DOHH2 (cell line): ENCODE measurements at regions not wholly inside any gene's neighbourhood (a gene's known extent, or its start where the extent isn't known, plus 50 kb on each side); places are given as distances from the start of the nearest gene placed in this dataset.

Source experiments
- H3F3A ChIP-seq: fragments of 200-600 bp; sonication (generic), shearing (Covaris generic); 2 replicates; pipeline ENCODE4 v1.6.0; 2016; ENCODE audit warnings: antibody characterized with exemption, mild to moderate bottlenecking; ENCODE audit not compliant: control insufficient read depth, insufficient read depth
- H3K27ac ChIP-seq: fragments of 200-600 bp; sonication (generic); 2 replicates; pipeline ENCODE4 v1.5.1; 2014; ENCODE audit warnings: low read depth, mild to moderate bottlenecking, low read length, moderate library complexity
- H3K27me3 ChIP-seq: fragments of 200-600 bp; sonication (generic); 2 replicates; pipeline ENCODE4 v1.6.1; 2014; ENCODE audit warnings: mild to moderate bottlenecking, low read length, mixed read lengths; ENCODE audit not compliant: control insufficient read depth
- H3K36me3 ChIP-seq: fragments of 200-600 bp; sonication (generic); 2 replicates; pipeline ENCODE4 v1.6.1; 2014; ENCODE audit warnings: mild to moderate bottlenecking, low read length, moderate library complexity, mixed read lengths; ENCODE audit not compliant: control insufficient read depth
- H3K4me1 ChIP-seq: fragments of 200-600 bp; sonication (generic); 2 replicates; pipeline ENCODE4 v1.6.1; 2014; ENCODE audit warnings: mild to moderate bottlenecking, low read length, mixed read lengths; ENCODE audit not compliant: control insufficient read depth
- H3K4me2 ChIP-seq: fragments of 200-600 bp; sonication (generic); 2 replicates; pipeline ENCODE4 v1.6.0; 2014; ENCODE audit warnings: mild to moderate bottlenecking, low read length, moderate library complexity
- H3K4me3 ChIP-seq: fragments of 200-600 bp; sonication (generic); 2 replicates; pipeline ENCODE4 v1.5.1; 2014; ENCODE audit warnings: mild to moderate bottlenecking, low read length, mixed read lengths
- H3K79me2 ChIP-seq: fragments of 200-600 bp; sonication (generic); 2 replicates; pipeline ENCODE4 v1.6.1; 2014; ENCODE audit warnings: mild to moderate bottlenecking, low read length, mixed read lengths; ENCODE audit not compliant: control insufficient read depth
- H3K9me2 ChIP-seq: fragments of 200-600 bp; sonication (generic); replicated peaks from 2 replicates; pipeline ENCODE4 v1.6.1; 2014; ENCODE audit warnings: mild to moderate bottlenecking, low read length, mixed read lengths; ENCODE audit not compliant: control insufficient read depth
- H3K9me3 ChIP-seq: fragments of 200-600 bp; sonication (generic); 2 replicates; pipeline ENCODE4 v1.6.1; 2014; ENCODE audit warnings: antibody characterized with exemption, low read length, mixed read lengths; ENCODE audit not compliant: control insufficient read depth, insufficient read depth
- H4K20me1 ChIP-seq: fragments of 200-600 bp; sonication (generic); 2 replicates; pipeline ENCODE4 v1.6.0; 2014; ENCODE audit warnings: low read depth, mild to moderate bottlenecking, antibody characterized with exemption, low read length, moderate library complexity; ENCODE audit not compliant: control insufficient read depth, insufficient read depth
- EZH2phosphoT487 ChIP-seq: fragments of 200-600 bp; sonication (generic); IDR thresholded peaks from 2 replicates; pipeline ENCODE4 v1.6.1; 2017; ENCODE audit warnings: borderline replicate concordance, mild to moderate bottlenecking, antibody characterized with exemption, low read length, moderate library complexity, mixed read lengths
- TF ChIP-seq, protein P1 (sequence below): fragments of 200-600 bp; sonication (generic); IDR thresholded peaks from one replicate; pipeline ENCODE4 v1.5.1; 2014; ENCODE audit warnings: antibody characterized with exemption, mild to moderate bottlenecking, low read depth, low read length; ENCODE audit not compliant: poor library complexity, severe bottlenecking

GRCh38 chr14:79960288-79960687 lies 251.0 kb downstream of the DIO2 start:
- Histone ChIP-seq H3K4me1 (no peaks in the 10 kb centered on the region), H3K27me3 (no peaks in the 10 kb centered on the region), H3F3A (no peaks in the 10 kb centered on the region), H3K4me3 (no peak overlapping the region), H3K79me2 (no peaks in the 10 kb centered on the region), H3K36me3 (no peaks in the 10 kb centered on the region), H4K20me1 (no peaks in the 10 kb centered on the region), H3K9me2 (no peaks in the 10 kb centered on the region), H3K27ac (no peak overlapping the region), H3K4me2 (no peak overlapping the region), H3K9me3 (no peaks in the 10 kb centered on the region)
- TF ChIP-seq, protein P1, sequence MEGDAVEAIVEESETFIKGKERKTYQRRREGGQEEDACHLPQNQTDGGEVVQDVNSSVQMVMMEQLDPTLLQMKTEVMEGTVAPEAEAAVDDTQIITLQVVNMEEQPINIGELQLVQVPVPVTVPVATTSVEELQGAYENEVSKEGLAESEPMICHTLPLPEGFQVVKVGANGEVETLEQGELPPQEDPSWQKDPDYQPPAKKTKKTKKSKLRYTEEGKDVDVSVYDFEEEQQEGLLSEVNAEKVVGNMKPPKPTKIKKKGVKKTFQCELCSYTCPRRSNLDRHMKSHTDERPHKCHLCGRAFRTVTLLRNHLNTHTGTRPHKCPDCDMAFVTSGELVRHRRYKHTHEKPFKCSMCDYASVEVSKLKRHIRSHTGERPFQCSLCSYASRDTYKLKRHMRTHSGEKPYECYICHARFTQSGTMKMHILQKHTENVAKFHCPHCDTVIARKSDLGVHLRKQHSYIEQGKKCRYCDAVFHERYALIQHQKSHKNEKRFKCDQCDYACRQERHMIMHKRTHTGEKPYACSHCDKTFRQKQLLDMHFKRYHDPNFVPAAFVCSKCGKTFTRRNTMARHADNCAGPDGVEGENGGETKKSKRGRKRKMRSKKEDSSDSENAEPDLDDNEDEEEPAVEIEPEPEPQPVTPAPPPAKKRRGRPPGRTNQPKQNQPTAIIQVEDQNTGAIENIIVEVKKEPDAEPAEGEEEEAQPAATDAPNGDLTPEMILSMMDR: no peak
- TF ChIP-seq EZH2phosphoT487: no peak

DNA sequence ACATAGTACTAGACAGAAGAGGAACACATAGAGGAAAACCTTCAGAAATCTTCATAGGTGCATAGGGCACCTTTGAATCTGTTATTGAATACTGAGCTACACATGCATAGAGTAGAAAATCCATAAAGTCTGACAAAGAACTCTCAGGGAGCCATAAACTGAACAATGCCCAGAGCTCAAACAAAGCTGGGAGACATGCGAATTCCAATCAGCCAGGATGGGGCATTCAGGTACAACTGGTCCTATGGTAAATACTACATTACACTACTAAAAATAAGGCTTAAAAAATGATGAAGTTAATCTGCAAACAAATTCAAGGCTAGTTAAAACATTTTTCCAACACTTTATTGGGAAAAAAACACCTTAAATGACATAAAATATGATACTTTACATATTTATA lies 259.7 kb downstream of the DIO2 start:
- Histone ChIP-seq H3K27ac (no peak overlapping the region), H3K4me3 (no peak overlapping the region), H3K9me3 (no peaks in the 10 kb centered on the region), H3K36me3 (no peaks in the 10 kb centered on the region), H3K79me2 (no peaks in the 10 kb centered on the region), H3K4me1 (no peaks in the 10 kb centered on the region), H3K27me3 (no peaks in the 10 kb centered on the region), H3K4me2 (no peak overlapping the region), H4K20me1 (no peaks in the 10 kb centered on the region), H3K9me2 (no peaks in the 10 kb centered on the region), H3F3A (no peaks in the 10 kb centered on the region)
- TF ChIP-seq EZH2phosphoT487: no peak
- TF ChIP-seq, protein P1: no peak

DNA sequence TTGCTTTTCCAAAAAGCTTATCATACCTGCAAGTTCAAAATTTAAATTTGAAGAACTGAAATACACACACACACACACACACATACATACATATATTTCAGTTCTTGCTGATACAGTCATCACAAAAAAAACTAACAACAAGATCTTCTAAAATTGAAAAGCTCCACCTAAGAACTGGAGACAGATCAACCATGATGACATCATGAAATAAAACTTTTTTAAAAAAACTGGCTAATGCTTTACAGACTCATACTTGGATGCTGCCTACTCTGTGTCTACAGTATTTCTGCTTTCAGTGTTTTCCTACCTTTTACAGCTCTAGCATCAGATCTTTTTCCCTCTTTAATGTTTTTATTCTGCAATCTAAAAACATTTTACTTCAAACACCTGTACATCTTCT lies 261.4 kb downstream of the DIO2 start:
- TF ChIP-seq EZH2phosphoT487: no peak
- TF ChIP-seq, protein P1: no peak
- Histone ChIP-seq H3F3A (no peaks in the 10 kb centered on the region), H3K36me3 (no peaks in the 10 kb centered on the region), H3K27ac (no peak overlapping the region), H3K9me3 (no peaks in the 10 kb centered on the region), H3K27me3 (no peaks in the 10 kb centered on the region), H3K79me2 (no peaks in the 10 kb centered on the region), H3K4me3 (no peak overlapping the region), H3K4me1 (no peaks in the 10 kb centered on the region), H3K9me2 (no peaks in the 10 kb centered on the region), H4K20me1 (no peaks in the 10 kb centered on the region), H3K4me2 (no peak overlapping the region)
